NCI-H446 treated with DMSO at 0.1 percent for 48 hours (cell line): ENCODE measurements at regions not wholly inside any gene's neighbourhood (a gene's known extent, or its start where the extent isn't known, plus 50 kb on each side); places are given as distances from the start of the nearest gene placed in this dataset.
"Not testable (repeated sequence)": the region's sequence is repeated elsewhere in the genome, so short reads cannot be mapped to it uniquely, and the experiment has no call there.

Source experiments
- DNase-seq: peaks from one replicate; lab custom pipeline; 2025; lab: John Stamatoyannopoulos, UW

DNA sequence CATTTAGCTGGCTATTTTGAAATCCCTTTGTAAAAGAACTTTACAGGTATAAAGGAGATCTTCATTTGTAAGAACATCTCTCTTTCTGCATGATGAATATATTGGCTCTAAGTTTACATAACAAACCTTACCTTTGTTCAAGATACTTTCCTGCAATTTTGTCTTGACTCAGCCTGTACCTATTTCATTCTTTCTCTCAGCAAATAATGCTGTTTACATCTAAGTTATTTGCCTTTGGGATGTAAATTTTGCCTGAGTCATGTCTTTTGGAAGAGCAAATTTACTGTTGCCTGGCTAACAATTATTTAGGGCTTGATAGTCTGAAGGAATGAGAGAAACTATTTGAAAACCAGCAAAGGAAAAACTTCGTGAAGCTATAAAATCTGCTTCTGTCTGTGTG, 210.4 kb upstream of the TGIF2LY start:
- not testable (repeated sequence) for DNase-seq

DNA sequence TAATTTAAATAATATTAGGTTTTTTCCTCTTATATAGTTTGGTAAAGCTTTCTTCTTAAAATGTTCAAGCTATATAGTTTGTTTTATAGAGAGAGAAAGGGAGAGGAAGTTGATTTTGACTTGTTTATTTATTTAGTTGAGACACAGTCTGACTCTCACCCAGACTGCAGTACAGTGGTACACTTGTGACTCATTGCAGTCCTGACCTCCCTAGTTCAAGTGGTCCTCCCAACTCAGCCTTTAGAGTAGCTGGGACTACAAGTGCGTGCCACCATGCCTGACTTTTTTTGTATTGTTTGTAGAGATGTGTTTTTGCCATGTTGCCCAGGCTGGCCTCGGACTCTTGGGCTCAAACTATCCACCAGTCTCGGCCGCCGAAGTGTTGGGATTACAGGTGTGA, 187.4 kb upstream of the TGIF2LY start:
- DNase-seq = not testable (repeated sequence)

DNA sequence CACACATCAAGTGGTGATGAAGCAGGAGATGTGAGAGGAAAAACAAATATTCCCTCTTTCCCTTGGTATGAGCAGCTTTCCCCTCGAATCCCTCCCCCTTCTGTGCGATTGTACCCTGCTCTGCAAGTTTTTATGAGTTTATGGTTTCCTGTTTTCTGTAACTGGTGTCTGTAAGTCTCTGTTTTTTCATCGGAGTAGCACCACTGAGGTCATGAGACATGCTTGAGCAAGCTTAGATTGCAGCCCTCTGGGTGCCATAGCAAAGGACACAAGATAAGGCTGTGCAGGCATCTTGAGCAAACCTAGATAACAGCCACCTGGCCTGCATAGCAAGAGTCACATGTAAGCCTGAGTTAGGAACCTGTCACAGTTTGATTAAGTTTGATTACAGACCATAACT, 174.6 kb upstream of the TGIF2LY start:
- not testable (repeated sequence) for DNase-seq

DNA sequence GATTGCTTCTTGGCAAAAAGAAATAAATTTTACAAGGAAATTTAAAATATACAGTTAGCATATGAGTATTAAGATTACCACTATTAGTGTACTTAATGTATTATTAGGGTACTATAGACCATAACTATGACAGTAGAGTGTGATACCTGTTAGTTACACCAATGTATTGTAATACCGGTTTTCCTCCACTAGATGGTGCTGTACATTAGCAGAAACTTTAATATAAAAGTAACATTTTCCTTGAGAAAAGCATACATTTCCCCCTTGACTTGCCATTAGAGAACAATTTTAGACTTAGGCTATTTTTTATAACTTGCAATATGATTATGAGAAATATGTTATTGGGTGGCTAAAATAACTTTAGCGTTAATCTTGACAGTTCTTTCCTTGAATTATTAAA, 173.3 kb upstream of the TGIF2LY start:
- DNase-seq = not testable (repeated sequence)

DNA sequence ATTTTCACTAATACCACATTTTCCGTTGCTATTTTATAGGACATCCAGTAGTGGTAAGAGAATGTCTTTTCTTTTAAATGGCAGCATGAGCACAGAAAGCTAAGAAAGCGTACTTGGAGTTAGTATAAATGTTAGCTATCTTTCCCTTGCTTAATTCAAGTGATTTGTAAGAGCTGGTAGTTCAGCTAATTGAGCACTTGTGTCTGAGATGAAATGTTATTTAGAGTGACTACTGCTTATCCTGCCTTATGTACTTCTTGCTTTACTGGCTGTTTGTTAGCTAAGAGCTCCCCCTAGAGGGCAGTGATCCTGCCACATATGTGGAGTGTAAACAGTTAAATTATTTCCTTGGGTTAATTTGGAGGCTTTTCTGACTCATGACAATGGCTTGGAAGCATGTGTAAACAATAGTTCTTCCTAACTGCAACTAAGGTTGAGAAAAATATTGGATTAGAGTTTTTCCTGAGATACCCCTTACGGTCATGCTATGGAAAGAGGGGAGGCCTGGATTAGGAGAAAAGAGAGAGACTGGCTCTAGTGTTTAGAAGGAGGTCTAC, 171.9 kb upstream of the TGIF2LY start:
- DNase-seq = not testable (repeated sequence)

DNA sequence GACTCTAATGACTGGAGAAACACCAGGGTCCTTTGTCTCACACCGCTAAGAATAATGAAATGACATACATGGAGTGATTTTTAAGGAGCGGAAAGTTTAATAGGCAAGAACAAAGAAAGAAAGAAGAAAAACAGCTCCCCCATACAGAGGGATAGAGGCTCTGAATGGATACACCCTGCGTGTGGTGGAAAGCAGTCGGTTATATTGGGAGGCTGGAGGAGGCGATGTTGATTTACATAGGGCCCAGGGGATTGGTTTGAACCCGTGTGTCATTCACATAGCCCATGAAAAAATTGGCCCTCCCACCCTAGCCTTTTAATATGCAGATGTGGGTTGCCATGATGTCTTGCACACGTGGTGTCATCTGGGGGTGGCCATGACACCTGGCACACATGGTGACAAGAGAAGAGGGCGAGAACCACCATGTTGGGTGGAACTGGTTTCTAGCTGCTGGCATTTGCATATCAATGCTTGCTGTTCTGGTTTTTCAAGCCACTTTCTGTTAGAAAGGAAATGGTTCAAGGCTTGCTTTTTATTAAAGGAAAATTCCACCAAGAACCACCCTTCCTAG, 168.5 kb upstream of the TGIF2LY start:
- DNase-seq = not testable (repeated sequence)
